ENCODE measurements at regions not wholly inside any gene's neighbourhood (a gene's known extent, or its start where the extent isn't known, plus 50 kb on each side); places are given as distances from the start of the nearest gene placed in this dataset.
A peak's percentile ranks its signal among the peaks of the same experiment; 100 is the strongest.

- Histone ChIP-seq H3K36me3 (no peaks in the 10 kb centered on the region), H3K4me1 (no peaks in the 10 kb centered on the region), H3K27me3 (no peaks in the 10 kb centered on the region), H3K9me3 (ENCODE audit: low read depth) (no peaks in the 10 kb centered on the region), H3K4me3 (no peak overlapping the region), H4K20me1 (ENCODE audit: low read depth) (no peaks in the 10 kb centered on the region), H3K9ac (no peak overlapping the region), H2AFZ (replicated peaks) (no peak overlapping the region), H3K4me2 (no peak overlapping the region), H3F3A (ENCODE audit: low read depth) (no peaks in the 10 kb centered on the region), H3K79me2 (ENCODE audit: low read depth) (no peaks in the 10 kb centered on the region), H3K27ac (no peak overlapping the region)
- Mint-ChIP-seq H3K27me3 (ENCODE audit: insufficient read depth, low read depth) (peaks cover 4% of the 10 kb centered on the region), H3K9me3 (peaks cover 16% of the 10 kb centered on the region), H3K27ac (no peak overlapping the region), H3K36me3 (peaks cover 4% of the 10 kb centered on the region), H3K4me1 (peaks cover 5% of the 10 kb centered on the region), H3K4me3 (no peak overlapping the region)
- no peak for DNase-seq (ENCODE audit: low spot score)
- TF ChIP-seq CTCF (IDR thresholded peaks at IDR 0.05) (no peak), EZH2 (IDR thresholded peaks at IDR 0.05) (no peak), EZH2phosphoT487 (IDR thresholded peaks at IDR 0.05) (no peak)
Measured at GRCh38 chr17:73960469-73960868, 243.0 kb upstream of the RPL38 start.

GRCh38 chr17:73962308-73962707 lies 241.2 kb upstream of the RPL38 start:
- Histone ChIP-seq H3K4me2 (no peak overlapping the region), H3F3A (ENCODE audit: low read depth) (no peaks in the 10 kb centered on the region), H3K9ac (no peak overlapping the region), H4K20me1 (ENCODE audit: low read depth) (no peaks in the 10 kb centered on the region), H2AFZ (replicated peaks) (no peak overlapping the region), H3K9me3 (ENCODE audit: low read depth) (no peaks in the 10 kb centered on the region), H3K4me1 (no peaks in the 10 kb centered on the region), H3K79me2 (ENCODE audit: low read depth) (no peaks in the 10 kb centered on the region), H3K27ac (no peak overlapping the region), H3K27me3 (no peaks in the 10 kb centered on the region), H3K36me3 (no peaks in the 10 kb centered on the region), H3K4me3 (no peak overlapping the region)
- TF ChIP-seq CTCF (IDR thresholded peaks at IDR 0.05) (no peak), EZH2phosphoT487 (IDR thresholded peaks at IDR 0.05) (no peak)
- Mint-ChIP-seq H3K9me3 (peaks cover 16% of the 10 kb centered on the region), H3K27me3 (ENCODE audit: insufficient read depth, low read depth) (peaks cover 7% of the 10 kb centered on the region), H3K36me3 (peaks cover 4% of the 10 kb centered on the region), H3K27ac (no peak overlapping the region), H3K4me3 (no peak overlapping the region), H3K4me1 (peaks cover 4% of the 10 kb centered on the region)
- DNase-seq (ENCODE audit: low spot score), result no peak

- Histone ChIP-seq H4K20me1 (ENCODE audit: low read depth) (no peaks in the 10 kb centered on the region), H3K9ac (no peak overlapping the region), H3K79me2 (ENCODE audit: low read depth) (no peaks in the 10 kb centered on the region), H2AFZ (replicated peaks) (no peak overlapping the region), H3F3A (ENCODE audit: low read depth) (no peaks in the 10 kb centered on the region), H3K4me2 (no peak overlapping the region), H3K4me1 (no peaks in the 10 kb centered on the region), H3K27me3 (no peaks in the 10 kb centered on the region), H3K36me3 (no peaks in the 10 kb centered on the region), H3K27ac (no peak overlapping the region), H3K9me3 (ENCODE audit: low read depth) (no peaks in the 10 kb centered on the region), H3K4me3 (no peak overlapping the region)
- Mint-ChIP-seq H3K4me3 (no peak overlapping the region), H3K27ac (no peak overlapping the region), H3K9me3 (peaks cover 9% of the 10 kb centered on the region), H3K36me3 (no peaks in the 10 kb centered on the region), H3K27me3 (ENCODE audit: insufficient read depth, low read depth) (peaks cover 22% of the 10 kb centered on the region), H3K4me1 (peaks cover 4% of the 10 kb centered on the region)
- TF ChIP-seq EZH2 (IDR thresholded peaks at IDR 0.05), result no peak
- TF ChIP-seq EZH2phosphoT487 (IDR thresholded peaks at IDR 0.05), result no peak
- no peak for DNase-seq (ENCODE audit: low spot score)
Measured at GRCh38 chr17:73968680-73969079, 234.8 kb upstream of the RPL38 start.

- Mint-ChIP-seq H3K4me1 (peaks cover 10% of the 10 kb centered on the region), H3K9me3 (peaks cover 9% of the 10 kb centered on the region), H3K4me3 (no peak overlapping the region), H3K27me3 (ENCODE audit: insufficient read depth, low read depth) (peaks cover 22% of the 10 kb centered on the region), H3K27ac (peak overlapping the region; percentile 78), H3K36me3 (no peaks in the 10 kb centered on the region)
- H4K20me1 ChIP-seq (ENCODE audit: low read depth), result no peaks in the 10 kb centered on the region
- no peaks in the 10 kb centered on the region for H3K9me3 ChIP-seq (ENCODE audit: low read depth)
- H3K27me3 ChIP-seq, result no peaks in the 10 kb centered on the region
- H3K36me3 ChIP-seq, result no peaks in the 10 kb centered on the region
- DNase-seq (ENCODE audit: low spot score), result no peak
- no peak overlapping the region for H3K9ac ChIP-seq
- H3F3A ChIP-seq (ENCODE audit: low read depth), result no peaks in the 10 kb centered on the region
- no peak overlapping the region for H3K4me3 ChIP-seq
- TF ChIP-seq EZH2phosphoT487 (IDR thresholded peaks at IDR 0.05) (no peak), CTCF (IDR thresholded peaks at IDR 0.05) (no peak), EZH2 (IDR thresholded peaks at IDR 0.05) (no peak)
- no peaks in the 10 kb centered on the region for H3K79me2 ChIP-seq (ENCODE audit: low read depth)
- H2AFZ ChIP-seq (replicated peaks), result no peak overlapping the region
- no peak overlapping the region for H3K4me2 ChIP-seq
- peaks cover 8% of the 10 kb centered on the region for H3K4me1 ChIP-seq
- no peak overlapping the region for H3K27ac ChIP-seq
Measured at GRCh38 chr17:73969956-73970355, 233.5 kb upstream of the RPL38 start.

All from neural progenitor cell (in vitro differentiated cells).